BLaER1 treated with 17β-estradiol and CSF1 and Interleukin-3, amounts not matched to agents 10 nM and 100 nM (cell line): ENCODE measurements at regions not wholly inside any gene's neighbourhood (a gene's known extent, or its start where the extent isn't known, plus 50 kb on each side); places are given as distances from the start of the nearest gene placed in this dataset.
A peak's percentile ranks its signal among the peaks of the same experiment; 100 is the strongest.

Experiments used
- H3K27ac ChIP-seq, 11 experiments: shearing (Covaris generic); formaldehyde crosslinking; 2 replicates each; pipeline ENCODE4 v1.8.1; 2022
- H3K27me3 ChIP-seq, 11 experiments: shearing (Covaris generic); formaldehyde crosslinking; 2 replicates each; pipeline ENCODE4 v1.8.1; 2022
- H3K36me3 ChIP-seq, 11 experiments: shearing (Covaris generic); formaldehyde crosslinking; 2 replicates each; pipeline ENCODE4 v1.8.1; 2022
- H3K4me1 ChIP-seq, 10 experiments: shearing (Covaris generic); formaldehyde crosslinking; 2 replicates each; pipeline ENCODE4 v1.8.1; 2022
- H3K4me2 ChIP-seq, 11 experiments: shearing (Covaris generic); formaldehyde crosslinking; 2 replicates each; pipeline ENCODE4 v1.8.1; 2022
- H3K4me3 ChIP-seq, 10 experiments: shearing (Covaris generic); formaldehyde crosslinking; 2 replicates each; pipeline ENCODE4 v1.8.1; 2022
- H3K9ac ChIP-seq, 11 experiments: shearing (Covaris generic); formaldehyde crosslinking; 2 replicates each; pipeline ENCODE4 v1.8.1; 2022
- H3K9me3 ChIP-seq, 11 experiments: shearing (Covaris generic); formaldehyde crosslinking; replicated peaks in 1 of 11; 2 replicates each; pipeline ENCODE4 v1.8.1; 2022
- H4K20me1 ChIP-seq, 11 experiments: shearing (Covaris generic); formaldehyde crosslinking; 2 replicates each; pipeline ENCODE4 v1.8.1; 2022
- Cebpa-rat ChIP-seq, 11 experiments: shearing (Covaris generic); IDR thresholded peaks; 2 replicates each; pipeline ENCODE4 v1.8.1; 2022

DNA sequence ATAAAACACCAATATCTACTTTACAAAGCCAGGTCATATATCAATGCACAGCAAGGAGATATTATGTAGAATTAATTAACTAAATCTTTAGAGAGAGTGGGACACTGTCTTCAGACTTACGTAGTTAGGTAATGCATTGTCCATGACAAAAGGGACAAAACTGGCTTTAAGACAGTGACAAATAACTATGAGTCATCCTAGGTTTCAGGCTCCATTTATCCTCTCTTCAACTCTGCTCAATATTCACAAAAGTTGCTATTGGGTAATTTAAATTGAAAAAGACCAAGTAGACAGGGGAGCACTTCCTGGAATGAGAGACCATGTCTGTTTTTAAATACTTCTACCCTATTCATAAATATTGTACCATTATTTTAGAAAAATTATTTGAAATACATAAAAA, 464.5 kb downstream of the ARL4A start:
- H3K27me3 ChIP-seq, result no peaks in the 10 kb centered on the region
- H3K9me3 ChIP-seq, result peaks cover 0 to 7% (median 0%) of the 10 kb centered on the region in 11 experiments; a peak in 5 of 22 replicates
- no peaks in the 10 kb centered on the region for H3K36me3 ChIP-seq
- H3K27ac ChIP-seq, result no peak overlapping the region
- no peak overlapping the region for H3K4me3 ChIP-seq
- no peak for TF ChIP-seq Cebpa-rat (IDR thresholded peaks at IDR 0.05)
- H3K9ac ChIP-seq, result no peak overlapping the region
- H3K4me2 ChIP-seq, result no peak overlapping the region
- H3K4me1 ChIP-seq, result peaks cover 0 to 32% (median 15%) of the 10 kb centered on the region in 10 experiments; a peak in 14 of 20 replicates
- no peaks in the 10 kb centered on the region for H4K20me1 ChIP-seq

DNA sequence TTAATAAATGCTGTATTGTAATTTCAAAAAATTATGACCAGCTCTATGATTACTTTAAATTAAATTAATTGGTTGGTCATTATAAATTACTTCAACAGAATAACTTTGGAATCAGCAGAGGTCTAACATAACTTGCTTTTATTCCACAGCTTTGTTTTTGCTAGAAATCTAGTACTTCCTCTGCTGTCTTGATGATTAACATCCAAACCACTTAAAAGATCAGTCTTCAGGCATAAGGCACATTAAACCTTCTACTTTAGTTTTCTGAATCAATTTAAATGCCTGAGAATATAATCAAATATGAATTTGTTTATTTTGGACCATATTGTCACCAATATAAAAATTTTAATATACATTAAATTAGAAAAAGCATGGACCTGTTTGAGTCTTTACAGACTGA, 465.3 kb downstream of the ARL4A start:
- no peak overlapping the region for H3K4me2 ChIP-seq
- H3K4me1 ChIP-seq, result peaks cover 0 to 32% (median 15%) of the 10 kb centered on the region in 10 experiments; a peak in 14 of 20 replicates
- H4K20me1 ChIP-seq, result no peaks in the 10 kb centered on the region
- no peak for TF ChIP-seq Cebpa-rat (IDR thresholded peaks at IDR 0.05)
- H3K9ac ChIP-seq, result no peak overlapping the region
- H3K27ac ChIP-seq, result no peak overlapping the region
- H3K27me3 ChIP-seq, result no peaks in the 10 kb centered on the region
- H3K36me3 ChIP-seq, result no peaks in the 10 kb centered on the region
- no peak overlapping the region for H3K4me3 ChIP-seq
- H3K9me3 ChIP-seq, result peaks cover 0 to 7% (median 0%) of the 10 kb centered on the region in 11 experiments; a peak in 5 of 22 replicates

DNA sequence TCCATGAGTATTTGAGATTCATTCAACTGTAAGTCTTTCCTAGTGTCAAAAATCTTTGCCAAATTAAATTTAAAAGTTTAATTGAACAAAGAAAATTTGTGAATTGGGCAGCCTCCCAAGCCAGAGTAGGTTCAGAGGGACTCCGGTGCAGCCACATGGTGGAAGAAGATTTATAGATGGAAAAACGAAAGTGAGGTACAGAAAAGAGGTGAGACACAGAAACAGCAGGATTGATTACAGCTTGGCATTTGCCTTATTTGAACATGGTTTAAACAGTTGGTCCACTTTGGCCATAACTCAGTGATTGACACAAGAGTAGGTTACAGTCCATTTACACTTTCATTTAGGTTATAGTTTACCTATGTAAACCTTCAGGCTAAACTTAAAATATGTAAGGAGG, 465.8 kb downstream of the ARL4A start:
- H3K9me3 ChIP-seq, result peaks cover 0 to 7% (median 0%) of the 10 kb centered on the region in 11 experiments; a peak in 5 of 22 replicates
- no peak overlapping the region for H3K27ac ChIP-seq
- no peak overlapping the region for H3K4me3 ChIP-seq
- H3K4me1 ChIP-seq, result peaks cover 0 to 32% (median 15%) of the 10 kb centered on the region in 10 experiments; a peak in 14 of 20 replicates
- no peaks in the 10 kb centered on the region for H3K36me3 ChIP-seq
- H3K9ac ChIP-seq, result no peak overlapping the region
- no peak overlapping the region; a peak in 1 of 22 replicates for H3K4me2 ChIP-seq
- H4K20me1 ChIP-seq, result no peaks in the 10 kb centered on the region
- no peak for TF ChIP-seq Cebpa-rat (IDR thresholded peaks at IDR 0.05)
- H3K27me3 ChIP-seq, result no peaks in the 10 kb centered on the region

DNA sequence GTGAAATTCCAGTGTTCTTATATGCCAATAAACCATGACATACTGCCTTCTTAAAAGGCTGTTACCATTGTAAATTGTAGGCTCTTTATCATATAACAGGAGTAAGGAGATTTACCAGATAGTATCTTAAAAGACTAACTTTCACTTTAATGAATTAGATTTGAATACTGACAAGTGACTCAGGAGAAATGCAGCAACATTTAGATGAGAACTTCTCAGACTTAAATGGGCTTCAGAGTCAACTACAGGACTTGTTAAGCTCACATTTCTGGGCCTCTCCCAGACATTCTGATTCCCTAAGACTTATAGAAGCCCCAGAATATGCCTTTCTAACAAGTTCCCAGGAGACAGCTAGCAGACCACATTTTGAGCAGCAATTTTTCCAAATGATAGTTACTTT, 466.3 kb downstream of the ARL4A start:
- no peak overlapping the region for H3K9ac ChIP-seq
- peaks cover 0 to 32% (median 15%) of the 10 kb centered on the region in 10 experiments; a peak in 14 of 20 replicates for H3K4me1 ChIP-seq
- no peaks in the 10 kb centered on the region for H3K36me3 ChIP-seq
- H3K27me3 ChIP-seq, result no peaks in the 10 kb centered on the region
- TF ChIP-seq Cebpa-rat (IDR thresholded peaks at IDR 0.05), result no peak
- no peaks in the 10 kb centered on the region for H4K20me1 ChIP-seq
- H3K4me2 ChIP-seq, result no peak overlapping the region; a peak in 1 of 22 replicates
- H3K27ac ChIP-seq, result peak overlapping the region in 2 of 11 experiments; percentile 3 to 46; a peak in 1 of 22 replicates
- peaks cover 0 to 7% (median 0%) of the 10 kb centered on the region in 11 experiments; a peak in 5 of 22 replicates for H3K9me3 ChIP-seq
- H3K4me3 ChIP-seq, result no peak overlapping the region

DNA sequence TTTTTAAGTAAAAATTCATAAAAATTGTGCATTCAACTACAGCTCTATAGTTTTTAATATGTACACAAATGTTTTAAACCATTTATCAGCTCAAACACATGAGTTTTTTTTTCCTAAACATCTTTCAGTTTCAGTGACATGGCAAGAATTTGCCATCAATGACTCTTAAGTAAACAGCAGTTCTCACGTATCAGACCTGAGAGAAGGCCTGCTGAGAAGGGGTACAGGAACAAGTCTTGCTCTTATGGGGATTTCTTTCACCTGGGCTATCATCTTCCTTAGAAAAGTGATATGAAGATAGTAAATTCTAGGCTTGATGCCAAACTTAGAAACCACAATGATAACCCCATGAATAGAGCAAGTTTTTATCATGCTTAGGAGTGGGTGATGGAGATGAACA, 467.8 kb downstream of the ARL4A start:
- H3K4me1 ChIP-seq, result peaks cover 0 to 32% (median 15%) of the 10 kb centered on the region in 10 experiments; a peak in 14 of 20 replicates
- no peak overlapping the region for H3K4me3 ChIP-seq
- no peaks in the 10 kb centered on the region for H3K36me3 ChIP-seq
- no peak for TF ChIP-seq Cebpa-rat (IDR thresholded peaks at IDR 0.05)
- no peaks in the 10 kb centered on the region for H3K27me3 ChIP-seq
- H4K20me1 ChIP-seq, result no peaks in the 10 kb centered on the region
- no peak overlapping the region for H3K9ac ChIP-seq
- peaks cover 0 to 7% (median 0%) of the 10 kb centered on the region in 11 experiments; a peak in 5 of 22 replicates for H3K9me3 ChIP-seq
- peak overlapping the region in 7 of 11 experiments; percentile 1 to 46 (median 33); a peak in 10 of 22 replicates for H3K27ac ChIP-seq
- H3K4me2 ChIP-seq, result peak overlapping the region in 6 of 11 experiments; percentile 1 to 55 (median 38); a peak in 10 of 22 replicates

DNA sequence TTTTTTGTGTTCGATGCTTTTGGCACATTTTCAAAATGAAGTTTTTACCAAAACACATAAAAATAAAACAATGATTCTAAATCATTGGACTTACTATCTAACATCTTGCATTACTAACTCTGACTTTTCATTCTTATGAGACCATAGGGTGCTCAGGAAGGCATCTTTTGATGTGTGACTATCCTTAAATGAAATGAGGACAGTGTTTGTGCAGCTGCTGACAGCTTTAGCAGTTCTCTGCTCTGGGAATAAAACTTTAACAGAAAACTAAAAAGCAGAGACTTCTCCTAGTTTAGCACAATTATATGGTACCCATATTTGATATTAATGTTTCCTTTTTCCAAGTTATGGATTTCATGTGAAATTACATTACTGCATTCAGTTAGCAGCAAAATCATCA, 471.6 kb downstream of the ARL4A start:
- no peak overlapping the region for H3K27ac ChIP-seq
- H3K36me3 ChIP-seq, result no peaks in the 10 kb centered on the region
- H3K27me3 ChIP-seq, result no peaks in the 10 kb centered on the region
- TF ChIP-seq Cebpa-rat (IDR thresholded peaks at IDR 0.05), result no peak
- no peaks in the 10 kb centered on the region for H4K20me1 ChIP-seq
- no peak overlapping the region for H3K4me2 ChIP-seq
- H3K9me3 ChIP-seq, result peaks cover 0 to 7% (median 0%) of the 10 kb centered on the region in 11 experiments; a peak in 5 of 22 replicates
- H3K4me1 ChIP-seq, result peaks cover 0 to 24% (median 15%) of the 10 kb centered on the region in 10 experiments; a peak in 14 of 20 replicates
- no peak overlapping the region for H3K9ac ChIP-seq
- H3K4me3 ChIP-seq, result no peak overlapping the region

DNA sequence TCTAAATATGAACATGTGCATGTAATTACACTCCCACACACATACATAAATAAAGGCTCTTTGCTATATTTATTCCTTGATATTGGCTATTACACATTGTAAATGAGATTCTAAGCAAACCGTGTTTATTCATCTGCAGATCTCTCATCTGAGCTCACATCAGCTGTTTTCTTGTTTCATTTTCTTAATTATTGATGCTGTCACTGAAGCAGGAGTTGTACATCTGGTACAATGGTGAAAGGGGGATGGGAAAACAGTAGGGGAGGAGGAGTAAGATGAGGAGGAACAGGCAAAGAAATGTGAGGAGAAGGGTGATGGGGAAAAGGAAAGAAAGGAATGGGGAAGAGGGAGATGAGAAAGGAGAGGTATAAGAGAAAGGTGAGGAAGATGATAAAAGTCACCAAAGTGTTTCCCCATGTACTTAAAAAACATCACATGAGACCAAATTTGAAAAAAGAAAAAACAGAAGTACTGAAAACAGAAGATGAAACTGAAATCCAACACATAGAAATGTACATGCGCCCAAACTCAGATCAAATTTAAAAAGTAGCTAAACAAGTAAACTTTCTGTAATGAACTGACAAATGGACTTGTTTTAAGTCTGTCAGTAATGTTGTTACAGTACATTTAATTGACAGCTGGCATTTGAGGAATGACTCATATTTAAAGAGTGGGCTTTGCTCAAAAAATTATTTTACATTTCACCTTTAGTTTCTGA, 472.2 kb downstream of the ARL4A start:
- Histone ChIP-seq H3K9ac (no peak overlapping the region), H3K4me1 (peaks cover 0 to 18% (median 12%) of the 10 kb centered on the region in 10 experiments; a peak in 14 of 20 replicates), H3K9me3 (peaks cover 0 to 2% (median 0%) of the 10 kb centered on the region in 11 experiments; a peak in 2 of 22 replicates), H3K27ac (no peak overlapping the region), H3K27me3 (no peaks in the 10 kb centered on the region), H4K20me1 (no peaks in the 10 kb centered on the region), H3K4me3 (no peak overlapping the region), H3K4me2 (no peak overlapping the region), H3K36me3 (no peaks in the 10 kb centered on the region)
- TF ChIP-seq Cebpa-rat (IDR thresholded peaks at IDR 0.05), result no peak

DNA sequence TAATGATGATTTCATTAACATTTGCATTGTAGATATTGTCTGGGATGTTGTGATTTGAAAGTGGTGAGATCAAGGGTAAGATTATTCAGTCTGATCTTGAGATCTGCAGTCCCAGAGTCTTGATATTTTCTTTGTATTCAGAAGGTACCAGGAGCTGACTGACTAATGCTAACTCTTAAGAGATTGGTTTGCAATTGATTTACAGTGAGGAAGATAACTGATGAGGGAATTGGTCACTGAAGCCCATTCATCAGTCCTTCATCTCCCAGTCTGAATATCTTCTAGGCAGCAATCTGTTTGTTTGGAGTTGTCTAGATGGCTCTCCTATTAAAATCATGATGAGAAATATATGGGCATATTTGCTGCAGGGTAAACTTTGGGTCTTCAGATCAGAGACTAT, 473.7 kb downstream of the ARL4A start:
- peaks cover 0 to 6% (median 0%) of the 10 kb centered on the region in 10 experiments; a peak in 5 of 20 replicates for H3K4me1 ChIP-seq
- H3K36me3 ChIP-seq, result no peaks in the 10 kb centered on the region
- H3K9ac ChIP-seq, result no peak overlapping the region
- no peak overlapping the region for H3K4me2 ChIP-seq
- no peaks in the 10 kb centered on the region for H3K9me3 ChIP-seq
- TF ChIP-seq Cebpa-rat (IDR thresholded peaks at IDR 0.05), result no peak
- no peaks in the 10 kb centered on the region for H3K27me3 ChIP-seq
- no peaks in the 10 kb centered on the region for H4K20me1 ChIP-seq
- no peak overlapping the region for H3K4me3 ChIP-seq
- no peak overlapping the region for H3K27ac ChIP-seq

DNA sequence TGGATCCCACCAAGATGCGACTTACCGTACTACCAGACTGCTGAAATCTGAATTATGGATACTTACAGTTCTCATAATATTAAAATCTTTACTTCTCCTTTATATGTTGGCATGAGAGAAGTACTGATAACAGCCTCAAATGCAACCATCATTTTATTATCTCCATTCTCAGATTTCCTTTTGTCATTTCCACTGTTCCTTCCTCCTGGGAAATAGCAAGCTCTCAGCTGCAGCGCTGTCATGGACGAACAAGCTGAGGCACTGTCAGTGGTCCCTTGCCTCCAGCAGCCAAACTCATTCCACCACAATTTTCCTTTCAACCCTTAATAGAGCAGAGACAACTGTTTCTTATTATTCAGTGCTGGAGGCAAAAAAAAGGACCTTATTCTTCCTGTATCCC, 478.4 kb downstream of the ARL4A start:
- no peak for TF ChIP-seq Cebpa-rat (IDR thresholded peaks at IDR 0.05)

More for the DNA sequence above, 478.4 kb downstream of the ARL4A start:
- no peak overlapping the region for H3K9ac ChIP-seq
- H3K9me3 ChIP-seq, result peaks cover 0 to 9% (median 5%) of the 10 kb centered on the region in 11 experiments; a peak in 6 of 22 replicates
- H3K36me3 ChIP-seq, result no peaks in the 10 kb centered on the region
- H4K20me1 ChIP-seq, result no peaks in the 10 kb centered on the region
- H3K27ac ChIP-seq, result no peak overlapping the region
- no peak overlapping the region for H3K4me3 ChIP-seq
- no peaks in the 10 kb centered on the region for H3K27me3 ChIP-seq
- no peak overlapping the region for H3K4me2 ChIP-seq
- H3K4me1 ChIP-seq, result no peaks in the 10 kb centered on the region
